GM12874 (cell line): ENCODE measurements at regions not wholly inside any gene's neighbourhood (a gene's known extent, or its start where the extent isn't known, plus 50 kb on each side); places are given as distances from the start of the nearest gene placed in this dataset.

Experiments used
- TF ChIP-seq, protein P1 (sequence below): IDR thresholded peaks from 2 replicates; pipeline ENCODE4 v1.5.1; 2011; ENCODE audit warnings: low read depth, mild to moderate bottlenecking, control low read depth, low read length, moderate library complexity; ENCODE audit not compliant: insufficient read depth

DNA sequence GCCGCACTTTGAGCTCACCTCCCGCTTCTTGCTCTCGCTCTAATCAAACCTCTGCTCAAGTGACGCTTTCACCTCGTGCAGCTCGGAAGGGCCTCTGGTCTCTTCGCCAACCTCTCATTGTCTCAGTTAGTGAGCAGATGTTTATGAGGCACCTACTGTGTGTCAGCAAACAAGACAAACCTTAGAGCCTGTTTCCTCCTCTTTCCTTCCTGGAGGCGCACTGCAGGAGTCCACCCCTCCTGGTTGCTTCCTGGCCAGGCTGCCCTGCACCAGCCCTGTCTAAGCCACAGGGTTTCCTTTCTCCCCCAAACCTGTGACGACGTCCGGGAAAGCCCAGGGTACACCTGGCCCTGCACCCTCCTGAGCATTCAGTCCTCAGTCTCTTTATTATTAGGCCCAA lies 84.2 kb downstream of the PHETA1 start:
- TF ChIP-seq, protein P1, sequence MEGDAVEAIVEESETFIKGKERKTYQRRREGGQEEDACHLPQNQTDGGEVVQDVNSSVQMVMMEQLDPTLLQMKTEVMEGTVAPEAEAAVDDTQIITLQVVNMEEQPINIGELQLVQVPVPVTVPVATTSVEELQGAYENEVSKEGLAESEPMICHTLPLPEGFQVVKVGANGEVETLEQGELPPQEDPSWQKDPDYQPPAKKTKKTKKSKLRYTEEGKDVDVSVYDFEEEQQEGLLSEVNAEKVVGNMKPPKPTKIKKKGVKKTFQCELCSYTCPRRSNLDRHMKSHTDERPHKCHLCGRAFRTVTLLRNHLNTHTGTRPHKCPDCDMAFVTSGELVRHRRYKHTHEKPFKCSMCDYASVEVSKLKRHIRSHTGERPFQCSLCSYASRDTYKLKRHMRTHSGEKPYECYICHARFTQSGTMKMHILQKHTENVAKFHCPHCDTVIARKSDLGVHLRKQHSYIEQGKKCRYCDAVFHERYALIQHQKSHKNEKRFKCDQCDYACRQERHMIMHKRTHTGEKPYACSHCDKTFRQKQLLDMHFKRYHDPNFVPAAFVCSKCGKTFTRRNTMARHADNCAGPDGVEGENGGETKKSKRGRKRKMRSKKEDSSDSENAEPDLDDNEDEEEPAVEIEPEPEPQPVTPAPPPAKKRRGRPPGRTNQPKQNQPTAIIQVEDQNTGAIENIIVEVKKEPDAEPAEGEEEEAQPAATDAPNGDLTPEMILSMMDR: no peak

DNA sequence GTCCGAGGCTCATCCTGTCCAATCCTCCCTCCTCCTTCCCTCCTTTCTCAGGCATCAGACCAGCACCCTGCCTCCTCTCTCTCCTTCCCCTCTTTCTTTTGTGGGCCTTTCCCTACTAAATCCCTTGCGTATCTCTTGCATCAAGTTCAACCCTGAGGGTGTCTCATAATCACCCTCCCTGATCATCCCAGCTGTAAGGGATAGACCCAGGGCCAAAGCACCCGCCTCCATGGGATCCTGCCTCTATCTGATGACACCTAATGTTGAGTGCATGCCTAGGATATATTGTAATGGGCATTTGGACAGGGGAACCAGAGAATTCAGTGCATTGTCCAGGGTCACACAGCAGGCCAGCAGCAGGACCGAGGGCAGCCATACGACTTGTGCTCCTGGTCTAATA lies 84.9 kb downstream of the PHETA1 start:
- TF ChIP-seq, protein P1: no peak

DNA sequence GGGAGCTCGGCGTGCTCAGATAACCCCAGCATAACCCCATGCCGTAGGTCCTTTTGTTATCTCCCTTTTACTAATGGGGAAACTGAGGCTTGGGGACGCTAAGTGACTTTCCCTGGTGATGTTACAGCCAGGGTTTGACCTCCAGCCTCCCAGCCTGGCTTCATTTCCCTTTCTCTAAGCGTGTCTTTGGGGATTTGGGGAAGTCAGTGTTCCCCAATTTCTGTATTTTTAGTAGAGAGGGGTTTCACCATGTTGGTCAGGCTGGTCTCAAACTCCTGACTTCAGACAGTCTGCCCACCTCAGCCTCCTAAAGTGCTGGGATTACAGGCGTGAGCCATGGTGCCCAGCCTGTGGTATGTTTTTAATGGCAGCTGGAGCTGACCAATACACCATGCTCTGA lies 85.4 kb downstream of the PHETA1 start:
- TF ChIP-seq, protein P1: no peak

DNA sequence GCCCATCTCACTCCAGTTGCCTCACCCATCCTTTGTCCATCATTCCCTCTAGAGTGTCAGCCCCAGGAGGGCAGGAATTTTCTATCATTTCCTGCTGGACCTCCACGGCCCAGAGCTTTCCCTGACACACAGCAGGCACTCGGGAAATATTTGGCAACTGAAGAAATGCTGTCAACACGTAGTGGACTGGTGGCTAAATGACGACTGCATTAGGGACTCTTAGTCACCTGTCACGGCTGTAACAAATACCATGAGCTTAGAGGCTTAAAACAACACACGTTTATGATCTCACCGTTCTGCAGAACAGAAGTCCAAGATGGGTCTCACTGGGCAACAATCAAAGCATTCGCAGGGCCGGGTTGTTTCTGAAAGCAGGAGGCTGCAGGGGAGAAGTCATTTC lies 91.3 kb downstream of the PHETA1 start:
- TF ChIP-seq, protein P1: no peak

DNA sequence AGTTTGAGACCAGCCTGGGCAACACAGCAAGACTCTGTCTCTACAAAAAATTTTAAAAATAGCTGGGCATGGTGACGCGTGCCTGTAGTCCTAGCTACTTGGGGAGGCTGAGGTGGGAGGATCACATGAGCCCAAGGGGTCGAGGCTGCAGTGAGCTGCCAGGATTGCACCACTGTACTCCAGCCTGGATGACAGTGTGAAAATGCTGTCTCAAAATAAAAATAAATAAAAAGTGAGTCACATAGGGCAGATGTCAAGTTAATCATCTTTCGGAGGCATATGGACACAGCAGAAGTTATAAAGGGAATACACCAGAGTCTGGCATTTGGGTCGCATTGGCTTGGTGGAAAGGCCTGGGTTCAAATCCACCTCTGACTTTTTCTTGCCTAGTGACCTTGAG lies 92.7 kb downstream of the PHETA1 start:
- TF ChIP-seq, protein P1: no peak

DNA sequence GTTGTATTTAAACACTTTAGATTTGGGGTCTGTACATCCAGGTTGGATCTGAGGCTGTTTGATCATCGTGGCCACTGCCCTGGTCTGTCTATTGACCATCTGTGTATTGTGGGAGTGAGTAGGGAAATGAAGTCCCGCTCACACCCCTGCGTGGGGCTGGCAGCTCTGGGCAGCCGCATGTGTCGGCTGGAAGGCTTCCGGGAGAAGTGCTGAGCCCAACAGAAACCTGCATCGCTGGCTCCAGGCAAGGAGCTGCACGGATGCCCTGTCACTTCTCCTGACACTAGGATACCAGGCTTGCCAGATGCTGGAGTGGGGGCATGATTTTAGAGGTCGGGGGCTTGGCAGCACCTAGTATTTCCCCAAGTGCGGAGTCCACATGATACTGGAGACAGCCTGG lies 93.6 kb downstream of the PHETA1 start:
- TF ChIP-seq, protein P1: no peak

DNA sequence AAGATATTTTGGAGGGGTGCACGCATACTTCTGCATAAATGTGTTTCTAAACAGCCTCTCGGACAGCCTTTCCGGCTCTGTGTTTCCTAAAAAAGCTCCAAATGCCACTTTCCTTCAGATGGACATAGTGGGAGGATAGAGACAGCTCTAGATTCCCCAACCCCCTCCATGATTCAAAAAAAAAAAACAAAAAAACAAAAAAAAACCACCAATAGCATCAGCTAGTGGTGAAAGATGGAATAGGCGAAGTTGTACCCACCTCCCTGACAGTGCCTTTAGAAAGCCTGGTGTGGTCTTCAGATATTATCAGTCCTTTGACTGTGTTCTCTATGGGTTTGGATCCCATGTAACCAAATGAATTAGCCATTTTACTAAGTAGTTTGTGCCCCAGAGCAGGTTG lies 94.1 kb downstream of the PHETA1 start:
- TF ChIP-seq, protein P1: peak; percentile 37; the same call in 1 of the 2 replicates

DNA sequence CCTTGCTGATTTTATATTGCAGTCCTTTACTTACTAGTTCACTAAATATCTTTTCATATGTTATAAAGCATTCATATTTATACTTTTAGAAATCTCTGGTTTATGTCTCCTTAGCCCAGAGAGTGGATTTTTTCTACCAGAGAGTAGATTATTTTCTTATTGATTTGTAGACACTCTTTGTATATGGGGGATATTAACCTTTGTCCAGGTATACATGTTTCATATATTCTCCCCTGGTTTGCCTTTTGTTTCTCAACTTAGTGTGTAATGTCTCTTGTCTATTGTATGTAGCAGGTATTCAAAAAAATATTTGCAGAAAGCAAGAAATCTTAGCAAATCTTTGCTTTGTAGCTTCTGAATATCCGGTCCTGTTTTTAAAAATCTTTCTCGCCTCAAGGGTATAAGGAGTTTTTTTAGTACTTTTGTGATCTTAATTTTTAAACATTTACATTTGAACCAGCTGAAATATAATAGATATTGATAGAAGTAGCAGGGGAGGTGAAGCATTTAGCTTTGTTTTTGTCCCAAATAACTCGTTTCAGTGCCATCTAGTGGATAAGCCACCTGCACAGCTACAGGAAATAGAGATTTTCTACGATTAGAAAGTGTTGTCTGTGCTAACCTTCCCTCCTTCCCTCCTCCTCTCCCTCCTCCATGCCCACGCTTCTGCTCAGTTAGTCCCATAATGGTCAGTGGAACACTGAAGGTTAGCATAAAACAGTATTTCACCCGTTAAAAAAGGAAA lies 97.0 kb downstream of the PHETA1 start:
- TF ChIP-seq, protein P1: no peak
